CD4-positive, alpha-beta memory T cell (primary cell): ENCODE measurements at regions not wholly inside any gene's neighbourhood (a gene's known extent, or its start where the extent isn't known, plus 50 kb on each side); places are given as distances from the start of the nearest gene placed in this dataset.
"Not testable (repeated sequence)": the region's sequence is repeated elsewhere in the genome, so short reads cannot be mapped to it uniquely, and the experiment has no call there.

Experiments
- CTCF ChIA-PET: fragments of 350-600 bp; sonication (Branson Sonifier 250); formaldehyde crosslinking; loops from one replicate; lab custom pipeline; 2021; ENCODE audit warnings: inconsistent platforms; ENCODE audit not compliant: partially characterized antibody; lab: Charles Lee
- POLR2A ChIA-PET: fragments of 350-600 bp; sonication (Branson Sonifier 250); formaldehyde crosslinking; loops from one replicate; lab custom pipeline; 2021; ENCODE audit not compliant: partially characterized antibody; lab: Charles Lee
- DNase-seq, 5 donors: peaks; one replicate each; pipeline versions ENCODE4 v3.0.0 to v3.0.0-alpha.2; 2020 to 2022; ENCODE audit warnings: mixed read lengths in 1 of 5
- H3K27ac ChIP-seq: one replicate; pipeline ENCODE4 v1.7.0; 2013; ENCODE audit warnings: low read depth, low read length
- H3K27me3 ChIP-seq: 2 replicates; pipeline ENCODE4 v1.7.0; 2013; ENCODE audit warnings: mild to moderate bottlenecking, low read length, moderate library complexity; ENCODE audit not compliant: insufficient read depth
- H3K36me3 ChIP-seq: 2 replicates; pipeline ENCODE4 v1.7.0; 2013; ENCODE audit warnings: mild to moderate bottlenecking, low read length, moderate library complexity; ENCODE audit not compliant: insufficient read depth
- H3K4me1 ChIP-seq: 2 replicates; pipeline ENCODE4 v1.7.0; 2013; ENCODE audit warnings: mild to moderate bottlenecking, low read length, moderate library complexity; ENCODE audit not compliant: insufficient read depth
- H3K4me3 ChIP-seq, 2 donors: one replicate each; pipeline ENCODE4 v1.7.0; 2013; ENCODE audit warnings: low read length in 2 of 2, mild to moderate bottlenecking in 1 of 2
- H3K9me3 ChIP-seq, 2 donors: one replicate each; pipeline ENCODE4 v1.7.0; 2013; ENCODE audit warnings: low read length in 2 of 2, control low read depth in 1 of 2; ENCODE audit not compliant: control insufficient read depth in 1 of 2
- H3K27ac Mint-ChIP-seq, 7 donors: one replicate each; pipeline ENCODE4 v1.8.0; 2020 to 2021; ENCODE audit warnings: mixed read lengths in 7 of 7, mild to moderate bottlenecking in 6 of 7, inconsistent platforms in 3 of 7, moderate library complexity in 3 of 7
- H3K27me3 Mint-ChIP-seq, 2 donors: one replicate each; pipeline ENCODE4 v1.8.0; 2020 to 2021; ENCODE audit warnings: mixed read lengths in 2 of 2
- H3K36me3 Mint-ChIP-seq, 2 donors: one replicate each; pipeline ENCODE4 v1.8.0; 2020 to 2021; ENCODE audit warnings: mixed read lengths in 2 of 2, inconsistent platforms in 1 of 2, mild to moderate bottlenecking in 1 of 2
- H3K4me1 Mint-ChIP-seq, 4 donors: one replicate each; pipeline ENCODE4 v1.8.0; 2020 to 2021; ENCODE audit warnings: mixed read lengths in 4 of 4, mild to moderate bottlenecking in 1 of 4
- H3K4me3 Mint-ChIP-seq, 8 donors: one replicate each; pipeline ENCODE4 v1.8.0; 2020 to 2021; ENCODE audit warnings: mixed read lengths in 8 of 8, mild to moderate bottlenecking in 7 of 8, moderate library complexity in 6 of 8, inconsistent platforms in 3 of 8
- H3K9me3 Mint-ChIP-seq, 8 donors: one replicate each; pipeline ENCODE4 v1.8.0; 2020 to 2021; ENCODE audit warnings: mixed read lengths in 8 of 8, mild to moderate bottlenecking in 5 of 8, inconsistent platforms in 3 of 8, moderate library complexity in 1 of 8
- intact Hi-C: fragments of 100-400 bp; cut with micrococcal nuclease; formaldehyde crosslinking; loops from one replicate; pipeline ENCODE4 v1.15.1; 2023

DNA sequence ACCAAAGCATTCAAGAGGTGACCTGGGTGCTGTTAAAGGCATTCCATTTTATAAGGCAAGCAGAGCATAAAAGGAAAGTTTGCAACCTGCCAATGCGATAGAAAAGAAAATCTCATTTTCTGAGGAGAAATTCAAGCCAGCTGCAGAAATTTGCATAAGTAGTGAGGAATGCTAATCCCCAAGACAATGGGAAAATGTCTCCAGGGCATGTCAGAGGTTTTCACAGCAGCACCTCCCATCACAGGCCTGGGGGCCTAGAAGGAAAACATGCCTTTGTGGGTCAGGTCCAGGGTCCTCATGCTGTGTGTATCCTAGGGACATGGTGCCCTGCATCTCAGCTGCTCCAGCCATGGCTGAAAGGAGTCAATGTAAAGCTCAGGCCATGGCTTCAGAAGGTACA is 775.8 kb downstream of the IGSF11 start:
- H3K27ac ChIP-seq, CTCF ChIA-PET, intact Hi-C loops, POLR2A ChIA-PET, H3K9me3 ChIP-seq, H3K4me1 ChIP-seq, DNase-seq, H3K27ac Mint-ChIP-seq, H3K36me3 Mint-ChIP-seq, H3K27me3 ChIP-seq, H3K4me1 Mint-ChIP-seq, H3K27me3 Mint-ChIP-seq, H3K4me3 Mint-ChIP-seq, H3K36me3 ChIP-seq, H3K4me3 ChIP-seq: not testable (repeated sequence)
- H3K9me3 Mint-ChIP-seq, result peaks cover 5 to 17% (median 10%) of the 10 kb centered on the region in 8 donors

DNA sequence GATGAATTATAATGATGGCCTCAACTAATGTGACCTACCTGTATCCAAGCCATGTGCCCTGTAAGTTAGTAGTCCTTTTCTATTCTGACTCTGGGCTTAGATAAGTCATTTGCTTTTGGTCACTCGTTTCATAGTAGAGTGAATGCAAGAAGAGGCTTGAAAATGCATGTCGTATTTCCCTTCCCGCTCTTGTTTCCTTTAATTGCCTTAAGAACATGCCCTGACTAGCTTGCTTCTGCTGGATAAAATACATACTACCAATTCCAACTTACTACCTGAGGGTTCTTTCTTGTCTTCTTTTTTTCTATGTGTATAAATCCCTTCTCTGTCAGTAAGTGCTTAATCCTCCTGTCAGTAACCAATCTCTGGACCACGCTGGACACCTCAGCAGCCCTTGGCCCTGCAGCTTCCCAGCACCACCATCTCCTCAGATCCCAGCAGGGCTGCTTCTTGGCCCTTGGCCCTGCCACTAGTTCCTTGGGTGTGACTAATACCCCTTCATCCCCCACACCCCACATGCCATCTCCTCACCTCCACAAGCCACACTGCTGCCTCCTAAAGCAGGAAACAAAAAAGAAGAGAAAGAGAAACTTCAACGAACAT is 771.7 kb downstream of the IGSF11 start:
- intact Hi-C loops, result no loop called here
- no peak overlapping the region for H3K4me3 Mint-ChIP-seq
- no peak overlapping the region for H3K27ac Mint-ChIP-seq
- Histone ChIP-seq H3K4me3 (no peak overlapping the region), H3K36me3 (no peaks in the 10 kb centered on the region), H3K27ac (no peak overlapping the region), H3K27me3 (no peaks in the 10 kb centered on the region), H3K4me1 (no peaks in the 10 kb centered on the region), H3K9me3 (no peaks in the 10 kb centered on the region)
- ChIA-PET POLR2A (no interaction called here), CTCF (no interaction called here)
- no peaks in the 10 kb centered on the region for H3K4me1 Mint-ChIP-seq
- H3K36me3 Mint-ChIP-seq, result no peaks in the 10 kb centered on the region
- no peak for DNase-seq
- H3K27me3 Mint-ChIP-seq, result no peaks in the 10 kb centered on the region
- H3K9me3 Mint-ChIP-seq, result peaks cover 7 to 24% (median 12%) of the 10 kb centered on the region in 8 donors

DNA sequence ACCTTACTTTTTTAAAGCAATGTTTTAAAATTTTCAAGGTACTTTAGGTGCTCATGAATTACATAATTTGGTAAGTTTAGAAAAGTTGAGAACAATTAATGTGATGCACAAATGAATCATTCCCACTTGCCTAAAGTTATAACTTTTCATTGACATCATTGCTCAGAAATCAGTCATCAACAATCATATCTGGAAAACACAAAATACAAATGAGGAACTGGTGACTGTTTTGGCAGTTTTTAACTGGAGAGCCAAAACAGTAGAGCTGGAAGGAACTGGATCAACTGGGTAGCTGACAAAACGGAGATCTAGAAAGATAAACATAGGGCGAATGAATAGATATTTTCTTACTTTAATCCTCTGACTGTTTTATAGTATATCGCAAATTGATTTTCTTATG is 767.1 kb downstream of the IGSF11 start:
- Histone ChIP-seq H3K9me3 (no peaks in the 10 kb centered on the region), H3K27me3 (no peaks in the 10 kb centered on the region), H3K27ac (no peak overlapping the region), H3K4me1 (no peaks in the 10 kb centered on the region), H3K36me3 (no peaks in the 10 kb centered on the region), H3K4me3 (no peak overlapping the region)
- Mint-ChIP-seq H3K4me3 (no peak overlapping the region), H3K36me3 (no peaks in the 10 kb centered on the region), H3K27ac (no peak overlapping the region), H3K9me3 (peaks cover 2 to 27% (median 14%) of the 10 kb centered on the region in 8 donors), H3K27me3 (no peaks in the 10 kb centered on the region), H3K4me1 (no peaks in the 10 kb centered on the region)
- CTCF ChIA-PET, result no interaction called here
- intact Hi-C loops, result no loop called here
- POLR2A ChIA-PET, result no interaction called here
- DNase-seq, result no peak

DNA sequence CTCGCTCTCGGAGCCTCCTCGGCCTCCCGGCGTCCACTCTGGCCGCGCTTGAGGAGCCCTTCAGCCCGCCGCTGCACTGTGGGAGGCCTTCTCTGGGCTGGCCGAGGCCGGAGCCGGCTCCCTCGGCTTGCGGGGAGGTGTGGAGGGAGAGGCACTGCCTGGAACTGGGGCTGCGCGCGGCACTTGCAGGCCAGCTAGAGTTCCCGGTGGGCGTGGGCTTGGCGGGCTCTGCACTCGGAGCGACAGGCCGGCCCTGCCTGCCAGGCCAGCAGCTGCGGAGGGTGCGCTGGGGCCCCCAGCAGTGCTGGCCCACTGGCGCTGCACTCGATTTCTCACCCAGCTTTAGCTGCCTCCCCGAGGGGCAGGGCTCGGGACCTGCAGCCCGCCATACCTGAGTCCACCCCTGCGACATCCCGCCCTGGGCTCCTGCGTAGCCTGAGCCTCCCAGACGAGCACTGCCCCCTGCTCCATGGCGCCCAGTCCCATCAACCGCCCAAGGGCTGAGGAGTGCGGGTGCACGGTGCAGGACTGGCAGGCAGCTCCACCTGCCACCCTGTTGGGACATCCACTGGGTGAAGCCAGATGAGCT is 765.0 kb downstream of the IGSF11 start:
- H3K27ac Mint-ChIP-seq, result no peak overlapping the region
- CTCF ChIA-PET, result no interaction called here
- no peaks in the 10 kb centered on the region for H3K27me3 Mint-ChIP-seq
- intact Hi-C loops, result no loop called here
- Histone ChIP-seq H3K4me1 (no peaks in the 10 kb centered on the region), H3K27me3 (no peaks in the 10 kb centered on the region), H3K27ac (no peak overlapping the region), H3K36me3 (no peaks in the 10 kb centered on the region), H3K9me3 (no peaks in the 10 kb centered on the region), H3K4me3 (no peak overlapping the region)
- H3K4me1 Mint-ChIP-seq, result no peaks in the 10 kb centered on the region
- POLR2A ChIA-PET, result no interaction called here
- peaks cover 0 to 26% (median 14%) of the 10 kb centered on the region in 8 donors for H3K9me3 Mint-ChIP-seq
- no peak overlapping the region for H3K4me3 Mint-ChIP-seq
- H3K36me3 Mint-ChIP-seq, result no peaks in the 10 kb centered on the region
- no peak for DNase-seq

DNA sequence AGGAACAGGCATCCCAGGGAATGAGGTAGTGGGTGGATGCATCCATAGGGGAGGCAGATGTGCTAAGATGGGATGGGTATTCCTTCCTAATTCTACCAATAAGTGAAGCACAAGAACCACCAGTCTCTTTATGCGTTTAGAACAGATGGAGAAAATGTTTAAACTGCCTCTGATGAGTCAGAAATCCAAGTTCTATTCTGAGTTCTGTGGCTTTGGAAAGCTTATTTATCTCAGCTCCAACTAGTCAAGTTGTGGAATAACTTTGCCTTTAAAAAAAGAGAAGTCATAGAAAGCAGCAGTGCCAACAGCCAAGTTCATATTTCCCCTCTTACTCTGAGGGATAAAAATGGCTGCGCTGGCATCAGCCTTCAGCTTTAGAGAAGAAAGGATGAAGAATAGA is 761.7 kb downstream of the IGSF11 start:
- no peaks in the 10 kb centered on the region for H3K9me3 ChIP-seq
- ChIA-PET CTCF (no interaction called here), POLR2A (no interaction called here)
- intact Hi-C loops, result no loop called here
- Mint-ChIP-seq H3K9me3 (peaks cover 0 to 14% (median 7%) of the 10 kb centered on the region in 8 donors), H3K4me3 (no peak overlapping the region), H3K27ac (no peak overlapping the region), H3K4me1 (no peaks in the 10 kb centered on the region), H3K27me3 (no peaks in the 10 kb centered on the region), H3K36me3 (no peaks in the 10 kb centered on the region)
- no peaks in the 10 kb centered on the region for H3K36me3 ChIP-seq
- H3K4me3 ChIP-seq, result no peak overlapping the region
- no peak for DNase-seq
- no peaks in the 10 kb centered on the region for H3K27me3 ChIP-seq
- H3K4me1 ChIP-seq, result no peaks in the 10 kb centered on the region
- H3K27ac ChIP-seq, result no peak overlapping the region

DNA sequence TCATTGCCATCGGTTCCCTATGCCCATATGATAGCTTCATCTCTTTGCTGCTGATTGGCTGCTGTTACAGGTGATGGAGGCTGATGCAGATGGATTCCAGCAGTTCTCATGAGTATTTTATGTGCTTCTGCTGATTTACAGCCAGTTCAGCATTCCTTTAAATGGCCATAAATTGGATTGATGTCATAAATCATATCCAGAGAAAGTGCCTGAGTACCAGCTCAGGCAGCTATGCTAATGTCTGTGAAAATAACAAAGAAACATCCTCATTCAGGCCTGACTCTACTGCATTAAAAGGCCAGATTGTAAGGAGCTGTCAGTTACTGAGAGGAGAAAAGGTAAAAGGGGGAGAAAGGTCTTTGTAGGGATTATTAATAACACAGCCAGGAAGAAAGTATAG is 756.8 kb downstream of the IGSF11 start:
- Histone ChIP-seq H3K4me1 (no peaks in the 10 kb centered on the region), H3K27ac (no peak overlapping the region), H3K27me3 (no peaks in the 10 kb centered on the region), H3K9me3 (no peaks in the 10 kb centered on the region), H3K36me3 (no peaks in the 10 kb centered on the region), H3K4me3 (no peak overlapping the region)
- no peak overlapping the region for H3K27ac Mint-ChIP-seq
- intact Hi-C loops, result no loop called here
- no peaks in the 10 kb centered on the region for H3K36me3 Mint-ChIP-seq
- H3K27me3 Mint-ChIP-seq, result no peaks in the 10 kb centered on the region
- peaks cover 0 to 17% (median 9%) of the 10 kb centered on the region in 8 donors for H3K9me3 Mint-ChIP-seq
- no peaks in the 10 kb centered on the region for H3K4me1 Mint-ChIP-seq
- CTCF ChIA-PET, result no interaction called here
- POLR2A ChIA-PET, result no interaction called here
- DNase-seq, result no peak
- no peak overlapping the region for H3K4me3 Mint-ChIP-seq

DNA sequence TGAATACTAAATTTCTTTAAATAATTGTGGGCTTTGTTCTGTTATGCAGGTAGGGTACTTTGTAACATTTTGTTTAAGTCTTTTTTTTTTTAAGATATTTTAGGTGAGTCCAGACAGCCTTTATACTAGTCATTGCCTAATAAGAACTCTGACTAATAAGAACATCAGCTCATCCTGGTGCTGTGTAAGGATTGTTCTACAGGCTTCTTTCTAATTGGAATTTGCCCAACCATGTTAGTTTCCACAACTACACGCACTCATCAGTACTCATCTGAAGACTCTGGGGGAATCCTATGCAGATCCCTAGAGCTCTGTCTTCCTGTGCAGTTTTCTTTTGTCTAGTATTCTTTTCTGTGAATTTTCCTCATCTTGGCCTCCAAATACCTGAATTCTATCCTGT is 741.8 kb downstream of the IGSF11 start:
- Mint-ChIP-seq H3K4me1 (no peaks in the 10 kb centered on the region), H3K27ac (no peak overlapping the region), H3K9me3 (peaks cover 0 to 5% (median 2%) of the 10 kb centered on the region in 8 donors), H3K4me3 (no peak overlapping the region), H3K27me3 (no peaks in the 10 kb centered on the region), H3K36me3 (no peaks in the 10 kb centered on the region)
- ChIA-PET CTCF (no interaction called here), POLR2A (no interaction called here)
- DNase-seq, result no peak
- Histone ChIP-seq H3K4me3 (no peak overlapping the region), H3K36me3 (no peaks in the 10 kb centered on the region), H3K27ac (no peak overlapping the region), H3K27me3 (no peaks in the 10 kb centered on the region), H3K9me3 (no peaks in the 10 kb centered on the region), H3K4me1 (no peaks in the 10 kb centered on the region)
- intact Hi-C loops, result no loop called here
